IMR-90 (cell line): ENCODE measurements at regions not wholly inside any gene's neighbourhood (a gene's known extent, or its start where the extent isn't known, plus 50 kb on each side); places are given as distances from the start of the nearest gene placed in this dataset.

Source experiments
- ATAC-seq: fragments of 200-7000 bp; cut with Tn5 transposase; 2 replicates; pipeline ENCODE4 v1.9.1; 2020; ENCODE audit warnings: low read depth, mild to moderate bottlenecking, moderate library complexity
- BruUV-seq: library from RNA; stranded (reverse); fragments of 400-500 nt; replicated peaks from 2 replicates; lab custom pipeline; 2021; lab: Mats Ljungman, UMichigan
- CTCF ChIA-PET: fragments of 300-600 bp; formaldehyde crosslinking; extraction: SDS; loops from one replicate; lab custom pipeline; 2021; ENCODE audit warnings: antibody characterized with exemption; lab: Yijun Ruan, JAX
- POLR2A ChIA-PET: fragments of 300-600 bp; sonication (Branson Sonifier 250); formaldehyde crosslinking; loops from one replicate; lab custom pipeline; 2022; ENCODE audit warnings: antibody characterized with exemption; ENCODE audit not compliant: unreplicated experiment; lab: Charles Lee
- DNase-seq: peaks from one replicate; pipeline ENCODE4 v3.0.0; 2013
- H2AFZ ChIP-seq: replicated peaks from 2 replicates; pipeline ENCODE3; 2013; ENCODE audit warnings: low read length, mild to moderate bottlenecking; ENCODE audit not compliant: poor library complexity
- H2AK5ac ChIP-seq: 2 replicates; pipeline ENCODE4 v1.6.1; 2013; ENCODE audit warnings: low read depth, low read length, inconsistent platforms
- H2AK9ac ChIP-seq: replicated peaks from 2 replicates; pipeline ENCODE3; 2013; ENCODE audit warnings: mild to moderate bottlenecking, low read depth, low read length, moderate library complexity; ENCODE audit not compliant: poor library complexity
- H2BK120ac ChIP-seq: 2 replicates; pipeline ENCODE4 v1.6.1; 2013; ENCODE audit warnings: low read depth, low read length, inconsistent platforms
- H2BK15ac ChIP-seq: 3 replicates; pipeline ENCODE4 v1.6.1; 2013; ENCODE audit warnings: low read depth, low read length, inconsistent platforms
- H2BK20ac ChIP-seq: 2 replicates; pipeline ENCODE4 v1.6.1; 2013; ENCODE audit warnings: low read depth, mild to moderate bottlenecking, inconsistent platforms, low read length, moderate library complexity
- H2BK5ac ChIP-seq: 2 replicates; pipeline ENCODE4 v1.6.1; 2013; ENCODE audit warnings: mild to moderate bottlenecking, low read depth, low read length, inconsistent platforms; ENCODE audit not compliant: poor library complexity, severe bottlenecking
- H3K14ac ChIP-seq: replicated peaks from 2 replicates; pipeline ENCODE4 v1.6.1; 2013; ENCODE audit warnings: low read depth, low read length, inconsistent platforms
- H3K18ac ChIP-seq: 2 replicates; pipeline ENCODE4 v1.6.1; 2013; ENCODE audit warnings: low read depth, low read length, control low read depth
- H3K23ac ChIP-seq: 2 replicates; pipeline ENCODE4 v1.6.1; 2013; ENCODE audit warnings: low read depth, low read length, inconsistent platforms
- H3K27ac ChIP-seq: 2 replicates; pipeline ENCODE4 v1.5.1; 2013; ENCODE audit warnings: mild to moderate bottlenecking, control low read depth, low read length; ENCODE audit not compliant: insufficient read depth
- H3K27me3 ChIP-seq: 2 replicates; pipeline ENCODE4 v1.6.1; 2013; ENCODE audit warnings: low read length; ENCODE audit not compliant: control insufficient read depth, insufficient read depth
- H3K36me3 ChIP-seq: 2 replicates; pipeline ENCODE4 v1.6.1; 2013; ENCODE audit warnings: low read length, mixed read lengths; ENCODE audit not compliant: control insufficient read depth, insufficient read depth
- H3K4ac ChIP-seq: 2 replicates; pipeline ENCODE4 v1.6.1; 2013; ENCODE audit warnings: low read depth, low read length, inconsistent platforms
- H3K4me1 ChIP-seq: 2 replicates; pipeline ENCODE4 v1.6.1; 2013; ENCODE audit warnings: low read length, mixed read lengths; ENCODE audit not compliant: control insufficient read depth, insufficient read depth
- H3K4me2 ChIP-seq: 2 replicates; pipeline ENCODE4 v1.6.1; 2013; ENCODE audit warnings: low read depth, mild to moderate bottlenecking, control low read depth, low read length, moderate library complexity
- H3K4me3 ChIP-seq: 2 replicates; pipeline ENCODE4 v1.5.1; 2013; ENCODE audit warnings: low read depth, mild to moderate bottlenecking, control low read depth, low read length, moderate library complexity; ENCODE audit not compliant: insufficient read depth
- H3K56ac ChIP-seq: 2 replicates; pipeline ENCODE4 v1.6.1; 2013; ENCODE audit warnings: low read length, inconsistent platforms; ENCODE audit not compliant: insufficient read depth; ENCODE audit errors: extremely low read depth
- H3K79me1 ChIP-seq, 2 experiments: 2 replicates each; pipeline ENCODE4 v1.6.1; 2013; ENCODE audit warnings: low read length in 2 of 2, inconsistent platforms in 1 of 2, low read depth in 1 of 2
- H3K9ac ChIP-seq: 2 replicates; pipeline ENCODE4 v1.6.1; 2013; ENCODE audit warnings: low read depth, low read length, control low read depth
- H3K9me1 ChIP-seq: 2 replicates; pipeline ENCODE4 v1.6.1; 2013; ENCODE audit warnings: low read length, inconsistent platforms; ENCODE audit not compliant: insufficient read depth
- H3K9me3 ChIP-seq: 2 replicates; pipeline ENCODE4 v1.6.1; 2013; ENCODE audit warnings: low read length; ENCODE audit not compliant: control insufficient read depth, insufficient read depth
- H4K20me1 ChIP-seq: 2 replicates; pipeline ENCODE4 v1.6.1; 2013; ENCODE audit warnings: low read length, inconsistent platforms; ENCODE audit not compliant: insufficient read depth
- H4K5ac ChIP-seq: 2 replicates; pipeline ENCODE4 v1.6.1; 2013; ENCODE audit warnings: mild to moderate bottlenecking, low read depth, low read length, control low read depth
- H4K8ac ChIP-seq, 2 experiments: 2 replicates each; pipeline ENCODE4 v1.6.1; 2013; ENCODE audit warnings: low read depth in 2 of 2, low read length in 2 of 2, control low read depth in 1 of 2, inconsistent platforms in 1 of 2
- H4K91ac ChIP-seq: 2 replicates; pipeline ENCODE4 v1.6.1; 2013; ENCODE audit warnings: low read depth, low read length, inconsistent platforms; ENCODE audit not compliant: insufficient read depth
- BHLHE40 ChIP-seq: fragments of 150-350 bp; IDR thresholded peaks from 2 replicates; pipeline ENCODE4 v1.6.1; 2016; ENCODE audit warnings: mild to moderate bottlenecking, low read depth, low read length
- CEBPB ChIP-seq: IDR thresholded peaks from 2 replicates; pipeline ENCODE4 v1.6.1; 2012; ENCODE audit warnings: low read depth, low read length, improper control_type of control experiment
- CHD1 ChIP-seq: IDR thresholded peaks from 2 replicates; pipeline ENCODE4 v1.6.1; 2012; ENCODE audit warnings: low read depth, low read length, improper control_type of control experiment
- FOS ChIP-seq: fragments of 150-350 bp; IDR thresholded peaks from 2 replicates; pipeline ENCODE4 v1.6.1; 2016; ENCODE audit warnings: low read depth, low read length
- MAFK ChIP-seq: IDR thresholded peaks from 2 replicates; pipeline ENCODE4 v1.6.1; 2012; ENCODE audit warnings: low read depth, low read length, improper control_type of control experiment
- MAZ ChIP-seq: IDR thresholded peaks from 2 replicates; pipeline ENCODE4 v1.6.1; 2012; ENCODE audit warnings: low read depth, mild to moderate bottlenecking, low read length, improper control_type of control experiment, moderate library complexity, borderline replicate concordance
- MXI1 ChIP-seq: IDR thresholded peaks from 2 replicates; pipeline ENCODE4 v1.6.1; 2012; ENCODE audit warnings: low read depth, mild to moderate bottlenecking, low read length, moderate library complexity, borderline replicate concordance
- NFE2L2 ChIP-seq: fragments of 150-350 bp; IDR thresholded peaks from 2 replicates; pipeline ENCODE4 v1.6.1; 2016; ENCODE audit warnings: low read depth, mild to moderate bottlenecking, low read length
- POLR2A ChIP-seq: IDR thresholded peaks from 2 replicates; pipeline ENCODE4 v1.6.1; 2012; ENCODE audit warnings: mild to moderate bottlenecking, low read depth, low read length
- RAD21 ChIP-seq: IDR thresholded peaks from 2 replicates; pipeline ENCODE4 v1.6.1; 2012; ENCODE audit warnings: low read length, improper control_type of control experiment
- RCOR1 ChIP-seq: IDR thresholded peaks from 2 replicates; pipeline ENCODE4 v1.6.1; 2012; ENCODE audit warnings: mild to moderate bottlenecking, low read length, improper control_type of control experiment; ENCODE audit not compliant: insufficient replicate concordance
- RFX5 ChIP-seq: IDR thresholded peaks from 2 replicates; pipeline ENCODE4 v1.8.0; 2012; ENCODE audit warnings: low read depth, mild to moderate bottlenecking, low read length, moderate library complexity
- SMC3 ChIP-seq: fragments of 150-350 bp; IDR thresholded peaks from 2 replicates; pipeline ENCODE4 v1.6.1; 2016; ENCODE audit warnings: low read depth, mild to moderate bottlenecking, antibody characterized with exemption, low read length, moderate library complexity
- WGBS, 2 experiments: methylation state at CpG; one replicate each; pipeline versions ENCODE4 v1.1.5 to v1.1.7; 2013; ENCODE audit warnings: missing lambda C conversion rate in 2 of 2; ENCODE audit not compliant: insufficient read length in 1 of 2; ENCODE audit errors: extremely low coverage in 2 of 2; 5-methylcytosine and 5-hydroxymethylcytosine counted together
- dilution Hi-C: fragments of 300-500 bp; cut with HindIII; formaldehyde crosslinking; loops from one replicate; pipeline ENCODE4 v1.14.3; 2018; ENCODE audit warnings: low sequenced_read_pairs; ENCODE audit not compliant: unreplicated experiment
- in situ Hi-C: fragments of 300-500 bp; cut with MboI; formaldehyde crosslinking; loops from 3 replicates; pipeline ENCODE4 v1.14.3; 2019; ENCODE audit warnings: low sequenced_read_pairs, inconsistent platforms, mixed read lengths
- intact Hi-C: fragments of 100-400 bp; cut with micrococcal nuclease; formaldehyde crosslinking; loops from 2 replicates; pipeline ENCODE4 v1.10.0; 2022
- TF ChIP-seq, protein P1 (sequence below): conservative IDR thresholded peaks from 2 replicates; pipeline ENCODE4 v1.5.1; 2012; ENCODE audit warnings: mild to moderate bottlenecking, low read depth, low read length, improper control_type of control experiment
- TF ChIP-seq, protein P2 (sequence below): fragments of 150-350 bp; IDR thresholded peaks from 2 replicates; pipeline ENCODE4 v1.6.1; 2016; ENCODE audit warnings: low read depth, mild to moderate bottlenecking, low read length, moderate library complexity, borderline replicate concordance
- TF ChIP-seq, protein P3 (sequence below): fragments of 150-350 bp; IDR thresholded peaks from 2 replicates; pipeline ENCODE4 v1.6.1; 2017; ENCODE audit warnings: mild to moderate bottlenecking, antibody characterized with exemption, low read length, low read depth

DNA sequence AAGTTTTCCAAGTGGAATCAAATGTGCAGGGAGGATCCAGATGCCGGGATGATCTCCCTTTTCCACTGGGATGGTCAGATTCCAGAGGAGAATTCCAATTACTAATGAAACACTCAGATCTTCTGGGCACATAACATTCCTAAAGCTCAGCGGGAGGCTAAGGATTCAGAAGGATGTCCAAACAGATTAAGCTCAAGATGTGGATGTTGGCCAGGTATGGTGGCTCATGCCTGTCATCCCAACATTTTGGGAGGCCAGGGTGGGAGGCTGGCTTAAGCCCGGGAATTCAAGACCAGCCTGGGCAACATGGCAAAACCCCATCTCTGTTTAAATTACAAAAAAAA, 62.0 kb upstream of the PNMA1 start:
- ATAC-seq (no peak; the same call in 1 of the 2 replicates), DNase-seq (no peak)
- in situ Hi-C loops (no loop called here), intact Hi-C loops (no loop called here), dilution Hi-C loops (no loop called here)
- Histone ChIP-seq H4K8ac (no peak overlapping the region), H3K9ac (no peak overlapping the region), H3K14ac (no peak overlapping the region), H4K5ac (no peak overlapping the region), H3K4ac (no peak overlapping the region), H3K4me2 (no peak overlapping the region), H3K79me1 (peaks cover 34 to 86% of the 10 kb centered on the region in 2 experiments), H3K27me3 (no peaks in the 10 kb centered on the region), H3K36me3 (no peaks in the 10 kb centered on the region), H3K56ac (no peak overlapping the region), H2BK20ac (no peak overlapping the region), H3K4me1 (peaks cover 14% of the 10 kb centered on the region), H3K18ac (no peak overlapping the region), H2BK5ac (no peak overlapping the region), H2AK5ac (no peak overlapping the region), H2BK120ac (no peak overlapping the region), H4K20me1 (peaks cover 82% of the 10 kb centered on the region), H3K9me3 (no peaks in the 10 kb centered on the region), H2BK15ac (no peak overlapping the region), H3K4me3 (no peak overlapping the region), H2AK9ac (no peak overlapping the region), H2AFZ (no peak overlapping the region), H3K23ac (no peak overlapping the region), H4K91ac (no peak overlapping the region), H3K27ac (no peak overlapping the region), H3K9me1 (peaks cover 46% of the 10 kb centered on the region)
- POLR2A ChIA-PET, result no interaction called here
- TF ChIP-seq CHD1 (no peak), RAD21 (no peak), SMC3 (no peak), POLR2A (no peak), RCOR1 (no peak), BHLHE40 (no peak), NFE2L2 (no peak), MAZ (no peak), FOS (no peak), MAFK (no peak), CEBPB (no peak), MXI1 (no peak), RFX5 (no peak)
- TF ChIP-seq, protein P1, sequence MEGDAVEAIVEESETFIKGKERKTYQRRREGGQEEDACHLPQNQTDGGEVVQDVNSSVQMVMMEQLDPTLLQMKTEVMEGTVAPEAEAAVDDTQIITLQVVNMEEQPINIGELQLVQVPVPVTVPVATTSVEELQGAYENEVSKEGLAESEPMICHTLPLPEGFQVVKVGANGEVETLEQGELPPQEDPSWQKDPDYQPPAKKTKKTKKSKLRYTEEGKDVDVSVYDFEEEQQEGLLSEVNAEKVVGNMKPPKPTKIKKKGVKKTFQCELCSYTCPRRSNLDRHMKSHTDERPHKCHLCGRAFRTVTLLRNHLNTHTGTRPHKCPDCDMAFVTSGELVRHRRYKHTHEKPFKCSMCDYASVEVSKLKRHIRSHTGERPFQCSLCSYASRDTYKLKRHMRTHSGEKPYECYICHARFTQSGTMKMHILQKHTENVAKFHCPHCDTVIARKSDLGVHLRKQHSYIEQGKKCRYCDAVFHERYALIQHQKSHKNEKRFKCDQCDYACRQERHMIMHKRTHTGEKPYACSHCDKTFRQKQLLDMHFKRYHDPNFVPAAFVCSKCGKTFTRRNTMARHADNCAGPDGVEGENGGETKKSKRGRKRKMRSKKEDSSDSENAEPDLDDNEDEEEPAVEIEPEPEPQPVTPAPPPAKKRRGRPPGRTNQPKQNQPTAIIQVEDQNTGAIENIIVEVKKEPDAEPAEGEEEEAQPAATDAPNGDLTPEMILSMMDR, result no peak
- TF ChIP-seq, protein P2, sequence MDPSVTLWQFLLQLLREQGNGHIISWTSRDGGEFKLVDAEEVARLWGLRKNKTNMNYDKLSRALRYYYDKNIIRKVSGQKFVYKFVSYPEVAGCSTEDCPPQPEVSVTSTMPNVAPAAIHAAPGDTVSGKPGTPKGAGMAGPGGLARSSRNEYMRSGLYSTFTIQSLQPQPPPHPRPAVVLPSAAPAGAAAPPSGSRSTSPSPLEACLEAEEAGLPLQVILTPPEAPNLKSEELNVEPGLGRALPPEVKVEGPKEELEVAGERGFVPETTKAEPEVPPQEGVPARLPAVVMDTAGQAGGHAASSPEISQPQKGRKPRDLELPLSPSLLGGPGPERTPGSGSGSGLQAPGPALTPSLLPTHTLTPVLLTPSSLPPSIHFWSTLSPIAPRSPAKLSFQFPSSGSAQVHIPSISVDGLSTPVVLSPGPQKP, result no peak
- TF ChIP-seq, protein P3, sequence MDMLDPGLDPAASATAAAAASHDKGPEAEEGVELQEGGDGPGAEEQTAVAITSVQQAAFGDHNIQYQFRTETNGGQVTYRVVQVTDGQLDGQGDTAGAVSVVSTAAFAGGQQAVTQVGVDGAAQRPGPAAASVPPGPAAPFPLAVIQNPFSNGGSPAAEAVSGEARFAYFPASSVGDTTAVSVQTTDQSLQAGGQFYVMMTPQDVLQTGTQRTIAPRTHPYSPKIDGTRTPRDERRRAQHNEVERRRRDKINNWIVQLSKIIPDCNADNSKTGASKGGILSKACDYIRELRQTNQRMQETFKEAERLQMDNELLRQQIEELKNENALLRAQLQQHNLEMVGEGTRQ, result no peak
- BruUV-seq, result no TSS peak
- CTCF ChIA-PET, result no interaction called here
- no CpG with 5 or more reads among the region's 3 CpGs for WGBS, 2 experiments
